GM19397 (cell line): ENCODE measurements at regions not wholly inside any gene's neighbourhood (a gene's known extent, or its start where the extent isn't known, plus 50 kb on each side); places are given as distances from the start of the nearest gene placed in this dataset.
"Not testable (repeated sequence)": the region's sequence is repeated elsewhere in the genome, so short reads cannot be mapped to it uniquely, and the experiment has no call there.

Experiments
- ATAC-seq: cut with Tn5 transposase; IDR thresholded peaks from one replicate; pipeline ENCODE4 v1.9.1; 2021; ENCODE audit warnings: mild to moderate bottlenecking, moderate library complexity; ENCODE audit not compliant: unreplicated experiment

GRCh38 chr18:44280479-44280878 lies 400.2 kb upstream of the SETBP1 start:
- no peak for ATAC-seq

GRCh38 chr18:44286049-44286448 lies 394.6 kb upstream of the SETBP1 start:
- ATAC-seq = no peak

GRCh38 chr18:44290366-44290977 lies 390.2 kb upstream of the SETBP1 start:
- ATAC-seq = no peak

DNA sequence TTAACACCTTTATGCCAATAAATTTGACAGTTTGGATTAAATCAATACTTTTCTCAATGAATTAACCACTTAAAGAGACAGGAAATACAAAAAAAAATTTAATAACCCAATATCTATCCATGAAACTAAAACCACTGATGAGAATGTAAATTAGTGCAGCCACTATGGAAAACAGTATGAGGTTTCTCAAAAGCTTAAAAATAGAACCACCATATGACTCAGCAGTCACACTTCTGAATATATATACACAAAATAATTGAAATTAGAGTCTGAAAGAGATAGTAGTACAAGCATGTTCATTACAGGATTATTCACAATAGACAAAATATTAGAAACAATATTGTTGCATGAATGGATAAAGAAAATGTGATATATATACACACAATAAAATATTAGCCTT lies 382.1 kb upstream of the SETBP1 start:
- ATAC-seq = no peak

GRCh38 chr18:44309185-44309584 lies 371.5 kb upstream of the SETBP1 start:
- ATAC-seq = no peak

DNA sequence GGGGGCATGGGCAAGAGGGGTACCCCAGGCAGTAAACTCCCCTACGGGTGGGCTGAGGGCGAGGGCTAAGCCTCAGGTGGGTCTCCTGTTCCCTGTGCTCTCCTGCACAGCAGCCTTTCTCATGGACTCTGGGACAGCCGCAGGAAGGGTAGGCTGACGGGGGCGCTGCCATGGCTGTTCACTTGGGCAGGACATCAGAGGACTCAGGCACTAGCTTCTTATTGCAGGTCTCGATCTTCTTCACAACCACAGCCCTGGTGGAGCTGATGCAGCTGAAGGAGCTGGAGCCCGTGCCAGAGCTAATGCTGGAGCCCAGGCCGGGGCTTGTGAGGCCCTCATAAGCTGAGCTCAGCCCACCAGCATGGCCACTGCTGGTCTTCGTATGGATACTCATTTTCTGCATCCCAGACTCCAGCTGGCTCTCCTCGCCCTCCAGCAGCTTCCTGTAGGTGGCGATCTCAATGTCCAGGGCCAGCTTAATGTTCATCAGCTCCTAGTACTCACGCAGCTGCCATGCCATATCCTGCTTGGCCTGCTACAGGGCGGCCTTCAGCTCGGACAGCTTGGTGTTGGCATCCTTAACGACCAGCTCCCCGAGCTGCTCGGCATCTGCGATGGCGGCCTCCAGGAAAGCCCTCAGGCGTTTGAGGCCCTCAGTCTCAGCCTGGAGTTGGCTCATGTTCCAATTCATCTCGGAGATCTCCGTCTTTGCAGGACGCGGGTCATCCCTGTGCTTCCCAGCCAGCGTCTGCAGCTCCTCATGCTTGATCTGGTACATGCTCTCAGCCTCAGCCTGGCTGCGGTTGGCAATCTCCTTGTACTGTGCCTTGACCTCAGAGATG lies 359.8 kb upstream of the SETBP1 start:
- ATAC-seq = no peak

DNA sequence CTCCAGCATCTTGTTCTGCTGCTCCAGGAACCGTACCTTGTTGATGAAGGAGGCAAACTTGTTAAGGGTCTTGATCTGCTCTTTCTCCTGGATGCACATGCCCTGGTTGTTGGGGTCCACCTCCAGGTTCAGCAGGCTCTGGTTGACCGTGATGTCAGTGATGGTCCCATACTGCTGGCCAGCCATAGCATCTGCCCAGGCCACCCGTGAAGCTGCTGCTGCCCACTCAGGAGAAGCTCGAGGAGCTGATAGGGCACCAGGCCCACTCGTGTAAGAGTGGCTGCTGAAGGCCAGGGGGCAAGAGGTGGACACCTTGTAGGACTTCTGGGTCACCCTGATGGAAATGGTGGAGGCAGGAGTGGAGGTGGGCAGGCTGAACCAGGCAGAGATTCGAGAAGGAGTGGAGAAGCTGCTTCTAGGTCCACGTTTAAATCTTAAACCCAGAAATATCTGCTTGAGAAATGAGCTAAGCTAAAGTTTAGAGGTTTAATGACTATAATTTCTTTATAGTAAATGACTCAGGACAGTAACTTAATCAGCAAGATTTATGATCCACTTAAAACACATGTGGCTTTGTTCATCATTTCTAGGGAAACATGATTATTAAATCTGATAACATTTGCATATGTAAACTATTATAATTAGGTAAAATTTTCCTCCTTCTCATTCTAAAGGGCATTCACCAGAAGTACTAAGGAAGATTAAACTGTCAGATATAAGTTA lies 358.7 kb upstream of the SETBP1 start:
- ATAC-seq = no peak

DNA sequence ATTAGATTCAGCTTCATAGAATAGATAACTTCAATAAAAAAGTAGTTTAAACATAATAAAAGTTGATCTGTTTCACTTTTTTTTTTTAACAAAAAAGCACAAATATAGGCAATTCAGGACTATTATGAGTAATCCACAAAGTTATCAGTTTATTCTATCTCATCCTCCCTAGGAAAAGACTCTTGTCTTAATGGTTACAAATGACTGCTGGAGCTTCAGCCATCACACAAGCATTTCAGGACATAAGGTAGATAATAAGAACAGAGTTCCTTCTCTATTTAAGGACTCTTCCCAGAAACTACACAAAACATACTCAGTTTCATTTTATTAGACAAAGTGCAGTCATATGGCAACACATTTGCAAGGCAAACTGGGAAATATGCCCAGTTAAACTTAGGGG lies 357.6 kb upstream of the SETBP1 start:
- ATAC-seq = no peak

- ATAC-seq = no peak
Measured at GRCh38 chr18:44324361-44324760, 356.3 kb upstream of the SETBP1 start.

DNA sequence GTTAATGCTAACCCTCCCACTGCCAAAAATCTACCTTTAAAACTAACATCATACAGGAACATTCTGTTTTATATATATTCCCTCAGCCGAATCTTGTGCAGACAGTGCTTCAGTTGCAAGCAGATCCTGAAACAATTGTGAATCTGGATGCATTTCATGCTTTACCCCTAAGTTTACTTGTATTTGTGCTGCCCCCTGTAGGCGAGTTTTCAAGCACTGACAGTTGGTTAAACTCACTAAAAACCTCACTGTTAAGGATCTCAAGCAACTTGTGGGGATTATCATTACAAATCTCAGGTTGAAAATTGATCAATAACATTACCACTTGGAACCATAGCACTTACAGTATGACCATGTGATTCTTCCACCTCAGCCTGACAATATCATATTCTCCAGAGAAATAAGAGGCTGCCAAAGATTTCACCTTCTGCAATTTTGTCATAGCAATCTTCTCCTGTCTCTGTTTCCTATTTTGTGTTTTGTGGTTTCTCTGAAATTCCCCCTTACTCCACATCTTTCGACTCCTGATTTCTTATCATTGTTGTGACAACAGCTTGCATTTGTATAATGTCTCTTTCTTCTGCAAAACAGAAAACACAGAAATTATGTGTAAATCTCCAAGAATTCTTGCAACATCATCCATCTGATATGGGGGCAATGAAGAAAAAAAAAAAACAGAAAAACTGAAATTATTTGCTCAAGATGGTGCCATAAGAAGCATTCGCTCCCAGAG lies 354.6 kb upstream of the SETBP1 start:
- ATAC-seq = no peak

DNA sequence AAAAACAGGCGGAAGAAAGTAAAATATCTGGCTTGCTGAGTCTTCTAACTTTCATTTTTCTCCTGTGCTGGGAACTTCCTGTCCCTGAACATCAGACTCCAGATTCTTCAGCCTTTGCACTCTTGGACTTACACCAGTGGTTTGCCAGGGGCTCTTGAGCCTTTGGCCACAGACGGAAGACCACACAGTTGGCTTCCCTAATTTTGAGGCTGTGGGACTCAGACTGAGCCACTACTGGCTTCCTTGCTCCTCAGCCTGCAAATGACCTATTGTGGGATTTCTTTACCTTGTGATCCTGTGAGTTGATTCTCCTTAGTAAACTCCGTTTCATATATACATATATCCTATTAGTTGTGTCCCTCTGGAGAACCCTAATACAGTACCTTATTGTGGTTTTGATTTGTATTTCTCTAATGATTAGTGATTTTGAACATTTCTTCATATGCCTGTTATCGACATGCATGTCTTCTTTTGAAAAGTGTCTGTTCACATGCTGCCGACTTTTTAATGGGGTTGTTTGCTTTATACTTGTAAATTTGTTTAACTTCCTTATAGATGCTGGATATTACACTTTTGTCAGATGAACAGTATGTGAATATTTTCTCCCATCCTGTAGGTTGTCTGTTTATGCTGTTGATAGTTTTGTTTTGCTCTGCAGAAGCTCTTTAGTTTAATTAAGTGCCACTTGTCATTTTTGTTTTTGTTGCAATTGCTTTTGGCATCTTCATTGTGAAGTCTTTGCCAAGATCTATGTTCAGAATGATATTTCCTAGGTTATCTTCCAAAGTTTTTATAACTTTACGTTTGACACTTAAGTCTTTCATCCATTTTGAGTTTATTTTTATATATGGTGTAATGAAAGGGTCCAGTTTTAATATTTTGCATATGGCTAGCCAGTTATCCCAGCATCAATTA lies 348.8 kb upstream of the SETBP1 start:
- no peak for ATAC-seq

GRCh38 chr18:44341759-44342158 lies 338.9 kb upstream of the SETBP1 start:
- ATAC-seq = no peak

- no peak for ATAC-seq
Measured at GRCh38 chr18:44342162-44342561, 338.5 kb upstream of the SETBP1 start.

GRCh38 chr18:44342946-44343345 lies 337.7 kb upstream of the SETBP1 start:
- no peak for ATAC-seq

DNA sequence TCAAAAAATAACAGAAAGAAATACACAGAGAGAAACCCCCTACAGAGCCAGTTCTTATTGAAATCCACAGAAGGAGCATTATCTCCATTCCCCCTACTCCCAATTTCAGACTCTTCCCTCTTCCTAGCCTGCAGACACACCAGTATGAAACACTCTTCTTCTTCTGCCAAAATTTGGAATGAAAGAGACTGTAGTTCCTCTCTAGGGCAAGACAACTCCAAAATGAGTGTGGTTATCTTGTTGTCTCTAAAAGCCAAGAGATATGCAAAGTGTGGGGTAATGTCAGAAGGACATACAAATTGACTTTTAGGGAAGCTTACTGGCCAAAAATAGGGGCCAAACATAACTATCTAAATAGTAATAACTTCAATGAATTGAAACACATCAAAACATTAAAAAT lies 337.1 kb upstream of the SETBP1 start:
- no peak for ATAC-seq

DNA sequence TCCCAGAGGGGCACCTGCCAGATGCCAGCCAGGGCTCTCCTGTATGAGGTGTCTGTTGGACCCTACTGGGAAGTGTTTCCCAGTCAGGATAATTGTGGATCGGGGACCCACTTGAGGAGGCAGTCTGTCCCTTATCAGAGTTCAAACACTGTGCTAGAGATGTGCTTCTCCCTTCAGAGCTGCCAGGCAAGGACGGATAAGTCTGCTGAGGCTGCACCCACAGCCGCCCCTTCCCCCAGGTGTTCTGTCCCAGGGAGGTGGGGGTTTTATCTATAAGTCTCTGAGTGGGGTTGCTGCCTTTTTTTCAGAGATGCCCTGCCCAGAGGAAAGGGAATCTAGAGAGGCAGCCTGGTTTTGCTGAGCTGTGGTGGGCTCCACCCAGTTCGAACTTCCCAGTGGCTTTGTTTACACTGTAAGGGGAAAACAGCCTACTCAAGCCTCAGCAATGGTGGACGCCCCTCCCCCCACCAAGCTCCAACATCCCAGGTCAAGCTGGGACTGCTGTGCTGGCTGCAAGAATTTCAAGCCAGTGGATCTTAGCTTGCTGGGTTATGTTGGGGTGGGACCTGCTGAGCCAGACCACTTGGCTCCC lies 324.0 kb upstream of the SETBP1 start:
- ATAC-seq = no peak

DNA sequence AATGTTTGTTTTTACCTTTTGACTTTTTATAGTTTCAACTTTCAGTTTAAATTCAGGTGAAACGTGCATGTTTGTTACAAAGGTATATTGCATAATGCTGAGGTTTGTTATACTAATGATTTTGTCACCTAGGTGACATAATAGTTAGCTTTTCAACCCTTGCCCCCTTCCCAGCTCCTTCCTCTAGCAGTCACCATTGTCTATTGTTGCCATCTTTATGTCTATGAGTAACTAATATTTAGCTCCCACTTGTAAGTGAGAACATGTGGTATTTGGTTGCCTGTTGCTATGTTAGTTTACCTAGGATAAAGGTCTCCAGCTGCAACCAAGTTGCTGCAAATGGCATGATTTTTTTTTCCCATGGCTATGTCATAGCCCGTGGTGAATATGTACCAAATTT lies 322.3 kb upstream of the SETBP1 start:
- no peak for ATAC-seq

DNA sequence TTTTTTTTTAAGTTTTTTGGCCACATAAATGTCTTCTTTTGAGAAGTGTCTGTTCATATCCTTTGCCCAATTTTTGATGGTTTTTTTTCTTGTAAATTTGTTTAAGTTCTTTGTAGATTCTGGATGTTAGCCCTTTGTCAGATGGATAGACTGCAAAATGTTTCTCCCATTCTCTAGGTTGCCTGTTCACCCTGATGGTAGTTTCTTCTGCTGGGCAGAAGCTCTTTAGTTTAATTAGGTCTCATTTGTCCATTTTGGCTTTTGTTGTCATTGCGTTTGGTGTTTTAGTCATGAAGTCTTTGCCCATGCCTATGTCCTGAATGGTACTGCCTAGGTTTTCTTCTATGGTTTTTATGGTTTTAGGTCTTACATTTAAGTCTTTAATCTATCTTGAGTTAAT lies 320.9 kb upstream of the SETBP1 start:
- ATAC-seq = not testable (repeated sequence)

DNA sequence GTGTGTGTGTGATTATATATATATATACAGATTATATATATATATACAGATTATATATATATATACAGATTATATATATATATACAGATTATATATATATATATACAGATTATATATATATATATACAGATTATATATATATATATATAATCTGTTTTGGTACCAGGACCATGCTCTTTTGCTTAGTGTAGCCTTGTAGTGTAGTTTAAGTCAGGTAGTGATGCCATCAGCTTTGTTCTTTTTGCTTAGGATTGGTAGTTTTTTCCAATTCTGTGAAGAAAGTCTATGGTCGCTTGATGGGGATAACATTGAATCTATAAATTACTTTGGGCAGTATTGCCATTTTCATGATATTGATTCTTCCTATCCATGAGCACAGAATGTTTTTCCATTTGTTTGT lies 318.5 kb upstream of the SETBP1 start:
- not testable (repeated sequence) for ATAC-seq

DNA sequence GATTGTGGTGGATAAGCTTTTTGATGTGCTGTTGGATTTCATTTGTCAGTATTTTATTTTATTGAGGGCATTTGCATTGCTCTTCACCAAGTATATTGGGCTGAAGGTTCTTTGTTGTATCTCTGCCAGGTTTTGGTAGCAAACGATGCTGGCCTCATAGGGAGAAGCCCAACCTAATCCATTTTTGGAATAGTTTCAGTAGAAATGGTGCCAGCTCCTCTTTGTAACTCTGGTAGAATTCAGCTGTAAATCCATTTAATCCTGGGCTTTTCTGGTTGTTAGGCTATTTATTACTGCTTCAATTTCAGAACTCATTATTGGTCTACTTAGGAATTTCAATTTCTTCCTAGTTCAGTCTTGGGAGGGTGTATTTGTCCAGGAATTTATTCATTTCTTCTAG lies 309.8 kb upstream of the SETBP1 start:
- no peak for ATAC-seq
